Karpas-422 (cell line): ENCODE measurements at regions not wholly inside any gene's neighbourhood (a gene's known extent, or its start where the extent isn't known, plus 50 kb on each side); places are given as distances from the start of the nearest gene placed in this dataset.

ENCODE experiments used
- DNase-seq: peaks from one replicate; pipeline ENCODE4 v3.0.0-alpha.2; 2015
- H2AFZ ChIP-seq: fragments of 200-600 bp; sonication (generic); 2 replicates; pipeline ENCODE4 v1.6.1; 2014; ENCODE audit warnings: antibody characterized with exemption, low read length, mixed read lengths
- H3K27ac ChIP-seq: fragments of 200-600 bp; sonication (generic); 2 replicates; pipeline ENCODE4 v1.5.1; 2014; ENCODE audit warnings: mild to moderate bottlenecking, low read length, moderate library complexity
- H3K27me3 ChIP-seq: fragments of 200-600 bp; sonication (generic); 2 replicates; pipeline ENCODE4 v1.6.1; 2014; ENCODE audit warnings: low read length, mixed read lengths
- H3K36me3 ChIP-seq: fragments of 200-600 bp; sonication (generic); 2 replicates; pipeline ENCODE4 v1.6.1; 2014; ENCODE audit warnings: low read length, mixed read lengths; ENCODE audit not compliant: insufficient read depth
- H3K4me1 ChIP-seq: fragments of 200-600 bp; sonication (generic); 2 replicates; pipeline ENCODE4 v1.6.1; 2014; ENCODE audit warnings: mild to moderate bottlenecking, low read length, mixed read lengths
- H3K4me2 ChIP-seq: fragments of 200-600 bp; sonication (generic); 2 replicates; pipeline ENCODE4 v1.6.1; 2014; ENCODE audit warnings: low read length, low read depth, mild to moderate bottlenecking; ENCODE audit not compliant: poor library complexity, severe bottlenecking
- H3K4me3 ChIP-seq: fragments of 200-600 bp; sonication (generic); 2 replicates; pipeline ENCODE4 v1.5.1; 2014; ENCODE audit warnings: mild to moderate bottlenecking, antibody characterized with exemption, low read length, mixed read lengths
- H3K79me2 ChIP-seq: fragments of 200-600 bp; sonication (generic); 2 replicates; pipeline ENCODE4 v1.6.1; 2014; ENCODE audit warnings: mild to moderate bottlenecking, low read length, mixed read lengths
- H3K9ac ChIP-seq: fragments of 200-600 bp; sonication (generic); 2 replicates; pipeline ENCODE4 v1.6.0; 2014; ENCODE audit warnings: low read length
- H3K9me2 ChIP-seq: fragments of 200-600 bp; sonication (generic), shearing (Covaris generic); replicated peaks from 2 replicates; pipeline ENCODE4 v1.6.0; 2014; ENCODE audit warnings: mild to moderate bottlenecking, low read length, moderate library complexity; ENCODE audit not compliant: insufficient read depth
- H3K9me3 ChIP-seq: fragments of 300-700, 200-600 bp; sonication (generic); 2 replicates; pipeline ENCODE4 v1.6.1; 2014; ENCODE audit warnings: low read length, mixed read lengths
- H4K20me1 ChIP-seq: fragments of 200-600 bp; sonication (generic); 2 replicates; pipeline ENCODE4 v1.6.1; 2014; ENCODE audit warnings: mild to moderate bottlenecking, antibody characterized with exemption, low read length, low read depth; ENCODE audit not compliant: insufficient read depth

GRCh38 chr5:117594166-117594565 lies 1019.5 kb upstream of the SEMA6A start:
- no peaks in the 10 kb centered on the region for H3K9me2 ChIP-seq
- no peak overlapping the region for H3K27ac ChIP-seq
- H3K4me3 ChIP-seq = no peak overlapping the region
- H4K20me1 ChIP-seq = no peaks in the 10 kb centered on the region
- DNase-seq = no peak
- H3K79me2 ChIP-seq = no peaks in the 10 kb centered on the region
- no peaks in the 10 kb centered on the region for H3K27me3 ChIP-seq
- no peaks in the 10 kb centered on the region for H3K4me1 ChIP-seq
- H3K36me3 ChIP-seq = no peaks in the 10 kb centered on the region
- H3K4me2 ChIP-seq = no peak overlapping the region
- no peaks in the 10 kb centered on the region for H3K9me3 ChIP-seq
- H2AFZ ChIP-seq = no peak overlapping the region
- H3K9ac ChIP-seq = no peak overlapping the region

GRCh38 chr5:117590944-117591343 lies 1016.3 kb upstream of the SEMA6A start:
- Histone ChIP-seq H3K27ac (no peak overlapping the region), H3K27me3 (no peaks in the 10 kb centered on the region), H3K9ac (no peak overlapping the region), H3K4me2 (no peak overlapping the region), H3K36me3 (no peaks in the 10 kb centered on the region), H2AFZ (no peak overlapping the region), H4K20me1 (no peaks in the 10 kb centered on the region), H3K4me3 (no peak overlapping the region), H3K4me1 (no peaks in the 10 kb centered on the region), H3K9me2 (no peaks in the 10 kb centered on the region), H3K79me2 (no peaks in the 10 kb centered on the region), H3K9me3 (no peaks in the 10 kb centered on the region)
- DNase-seq = peak; percentile 62

GRCh38 chr5:117588611-117589010 lies 1014.0 kb upstream of the SEMA6A start:
- DNase-seq = no peak
- Histone ChIP-seq H2AFZ (no peak overlapping the region), H4K20me1 (no peaks in the 10 kb centered on the region), H3K79me2 (no peaks in the 10 kb centered on the region), H3K4me1 (no peaks in the 10 kb centered on the region), H3K27me3 (no peaks in the 10 kb centered on the region), H3K9me3 (no peaks in the 10 kb centered on the region), H3K9me2 (no peaks in the 10 kb centered on the region), H3K4me3 (no peak overlapping the region), H3K9ac (no peak overlapping the region), H3K4me2 (no peak overlapping the region), H3K36me3 (no peaks in the 10 kb centered on the region), H3K27ac (no peak overlapping the region)

- no peaks in the 10 kb centered on the region for H3K4me1 ChIP-seq
- H3K9me3 ChIP-seq = no peaks in the 10 kb centered on the region
- no peak overlapping the region for H3K4me2 ChIP-seq
- H2AFZ ChIP-seq = no peak overlapping the region
- no peaks in the 10 kb centered on the region for H3K9me2 ChIP-seq
- H3K36me3 ChIP-seq = no peaks in the 10 kb centered on the region
- H3K4me3 ChIP-seq = no peak overlapping the region
- no peaks in the 10 kb centered on the region for H3K79me2 ChIP-seq
- no peak overlapping the region for H3K9ac ChIP-seq
- no peak overlapping the region for H3K27ac ChIP-seq
- no peaks in the 10 kb centered on the region for H3K27me3 ChIP-seq
- H4K20me1 ChIP-seq = no peaks in the 10 kb centered on the region
- DNase-seq = no peak
Measured at GRCh38 chr5:117587111-117587510, 1012.5 kb upstream of the SEMA6A start.

GRCh38 chr5:117568622-117569021 lies 994.0 kb upstream of the SEMA6A start:
- H4K20me1 ChIP-seq = no peaks in the 10 kb centered on the region
- H3K27me3 ChIP-seq = no peaks in the 10 kb centered on the region
- H3K4me3 ChIP-seq = no peak overlapping the region
- H3K9me2 ChIP-seq = no peaks in the 10 kb centered on the region
- H2AFZ ChIP-seq = no peak overlapping the region
- DNase-seq = no peak
- no peaks in the 10 kb centered on the region for H3K79me2 ChIP-seq
- no peak overlapping the region for H3K27ac ChIP-seq
- H3K9me3 ChIP-seq = peaks cover 9% of the 10 kb centered on the region; the same call in 1 of the 2 replicates
- H3K9ac ChIP-seq = no peak overlapping the region
- H3K4me2 ChIP-seq = no peak overlapping the region
- no peaks in the 10 kb centered on the region for H3K36me3 ChIP-seq
- H3K4me1 ChIP-seq = no peaks in the 10 kb centered on the region

GRCh38 chr5:117568126-117568525 lies 993.5 kb upstream of the SEMA6A start:
- no peaks in the 10 kb centered on the region for H3K36me3 ChIP-seq
- H3K27ac ChIP-seq = no peak overlapping the region
- no peaks in the 10 kb centered on the region for H4K20me1 ChIP-seq
- H3K4me1 ChIP-seq = no peaks in the 10 kb centered on the region
- H3K4me3 ChIP-seq = no peak overlapping the region
- H2AFZ ChIP-seq = no peak overlapping the region
- H3K79me2 ChIP-seq = no peaks in the 10 kb centered on the region
- H3K27me3 ChIP-seq = no peaks in the 10 kb centered on the region
- no peak overlapping the region for H3K4me2 ChIP-seq
- peaks cover 9% of the 10 kb centered on the region; the same call in 1 of the 2 replicates for H3K9me3 ChIP-seq
- no peaks in the 10 kb centered on the region for H3K9me2 ChIP-seq
- H3K9ac ChIP-seq = no peak overlapping the region
- no peak for DNase-seq

- H3K9me2 ChIP-seq = no peaks in the 10 kb centered on the region
- no peak for DNase-seq
- no peaks in the 10 kb centered on the region for H3K9me3 ChIP-seq
- H3K36me3 ChIP-seq = no peaks in the 10 kb centered on the region
- no peak overlapping the region for H3K4me3 ChIP-seq
- H3K4me2 ChIP-seq = no peak overlapping the region
- H4K20me1 ChIP-seq = no peaks in the 10 kb centered on the region
- no peak overlapping the region for H3K27ac ChIP-seq
- H2AFZ ChIP-seq = no peak overlapping the region
- no peaks in the 10 kb centered on the region for H3K27me3 ChIP-seq
- no peaks in the 10 kb centered on the region for H3K79me2 ChIP-seq
- no peaks in the 10 kb centered on the region for H3K4me1 ChIP-seq
- H3K9ac ChIP-seq = no peak overlapping the region
Measured at GRCh38 chr5:117562647-117563046, 988.0 kb upstream of the SEMA6A start.

GRCh38 chr5:117561531-117561930 lies 986.9 kb upstream of the SEMA6A start:
- Histone ChIP-seq H3K4me2 (no peak overlapping the region), H3K9ac (no peak overlapping the region), H4K20me1 (no peaks in the 10 kb centered on the region), H3K9me2 (no peaks in the 10 kb centered on the region), H3K9me3 (no peaks in the 10 kb centered on the region), H3K4me1 (no peaks in the 10 kb centered on the region), H3K79me2 (no peaks in the 10 kb centered on the region), H3K27ac (no peak overlapping the region), H3K27me3 (no peaks in the 10 kb centered on the region), H2AFZ (no peak overlapping the region), H3K36me3 (no peaks in the 10 kb centered on the region), H3K4me3 (no peak overlapping the region)
- no peak for DNase-seq
